DMS153 (cell line): ENCODE measurements at regions not wholly inside any gene's neighbourhood (a gene's known extent, or its start where the extent isn't known, plus 50 kb on each side); places are given as distances from the start of the nearest gene placed in this dataset.

Source experiments
- DNase-seq: peaks from one replicate; lab custom pipeline; 2025; lab: John Stamatoyannopoulos, UW

DNA sequence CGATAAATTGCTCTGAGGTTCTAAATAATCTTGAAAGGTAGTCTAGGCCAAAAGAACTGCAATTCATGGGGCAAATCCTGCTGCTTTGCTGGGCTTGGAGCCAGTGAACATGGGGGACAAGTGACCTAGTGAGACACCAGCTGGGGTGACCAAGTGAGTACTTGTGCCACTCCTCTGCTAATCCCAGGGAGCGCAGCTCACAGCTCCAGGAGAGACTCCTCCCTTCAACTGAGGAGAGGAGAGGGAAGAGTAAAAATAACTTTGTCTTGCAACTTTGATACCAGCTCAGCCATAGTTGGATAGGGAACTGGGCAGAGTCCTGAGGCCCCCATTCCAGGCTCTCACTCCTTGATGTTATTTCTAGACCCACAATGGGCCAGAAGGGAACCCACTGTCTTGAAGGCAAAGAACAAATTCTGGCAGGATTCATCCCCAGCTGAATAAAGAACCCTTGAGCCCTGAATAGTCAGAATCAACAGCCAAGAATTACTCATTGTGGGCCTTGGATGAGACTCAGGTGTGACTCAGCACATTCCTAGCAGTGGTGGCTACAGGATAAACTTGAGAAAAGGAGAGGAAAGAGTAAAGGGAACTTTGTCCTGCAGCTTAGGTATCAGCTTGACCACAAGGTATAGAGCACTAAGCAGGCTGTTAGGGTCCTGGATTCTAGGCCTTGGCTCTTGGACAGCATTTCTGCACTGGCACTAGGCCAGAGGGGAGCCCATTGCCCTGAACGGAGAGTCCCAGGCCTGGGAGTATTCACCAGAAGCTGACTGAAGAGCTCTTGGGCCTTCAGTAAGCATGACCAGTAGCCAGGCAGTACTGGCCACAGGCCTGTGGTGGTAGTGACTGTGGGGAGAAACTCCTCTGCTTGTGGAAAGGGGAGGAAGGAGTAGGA lies 288.3 kb upstream of the CDH18 start:
- no peak for DNase-seq

GRCh38 chr5:20266066-20266465 lies 278.1 kb upstream of the CDH18 start:
- DNase-seq = no peak

DNA sequence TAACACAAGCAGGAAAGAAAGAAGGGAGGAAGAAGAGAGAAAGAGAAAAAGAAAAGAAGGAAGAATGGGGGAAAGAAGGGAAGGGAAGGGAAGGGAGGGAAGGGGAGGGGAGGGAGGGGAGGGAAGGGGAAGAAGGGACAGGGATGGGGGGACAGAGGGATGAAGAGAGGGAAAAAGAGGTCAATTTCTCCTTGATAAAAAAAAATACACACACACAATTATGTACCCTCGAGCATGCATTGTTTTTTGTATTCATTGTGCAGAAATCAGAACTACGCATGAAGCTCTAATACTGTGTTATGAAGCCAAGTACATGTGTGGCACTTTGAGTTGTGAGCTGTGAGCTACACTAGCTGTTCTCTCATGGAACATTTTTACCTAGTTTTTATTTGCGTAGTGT lies 274.9 kb upstream of the CDH18 start:
- DNase-seq = no peak

GRCh38 chr5:20254748-20255147 lies 266.7 kb upstream of the CDH18 start:
- DNase-seq = no peak

DNA sequence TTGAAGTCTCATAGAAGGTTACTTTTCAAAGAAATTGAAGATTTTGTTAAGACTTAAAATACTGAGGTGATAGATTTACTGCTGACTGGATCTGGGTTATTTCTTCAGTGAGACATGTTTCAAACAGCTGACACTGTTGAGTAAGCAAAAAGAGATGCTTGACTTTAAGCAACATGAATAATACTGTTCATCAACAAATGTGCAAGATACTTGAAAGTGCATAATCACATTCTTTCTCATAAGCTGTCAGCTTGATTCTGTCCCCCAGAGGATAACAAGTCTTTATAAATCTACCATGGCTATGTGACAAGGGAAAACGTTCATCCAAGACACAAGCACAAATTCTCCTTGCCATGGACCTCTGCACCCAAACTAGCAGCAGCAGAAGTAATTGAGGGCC lies 260.1 kb upstream of the CDH18 start:
- DNase-seq = no peak

DNA sequence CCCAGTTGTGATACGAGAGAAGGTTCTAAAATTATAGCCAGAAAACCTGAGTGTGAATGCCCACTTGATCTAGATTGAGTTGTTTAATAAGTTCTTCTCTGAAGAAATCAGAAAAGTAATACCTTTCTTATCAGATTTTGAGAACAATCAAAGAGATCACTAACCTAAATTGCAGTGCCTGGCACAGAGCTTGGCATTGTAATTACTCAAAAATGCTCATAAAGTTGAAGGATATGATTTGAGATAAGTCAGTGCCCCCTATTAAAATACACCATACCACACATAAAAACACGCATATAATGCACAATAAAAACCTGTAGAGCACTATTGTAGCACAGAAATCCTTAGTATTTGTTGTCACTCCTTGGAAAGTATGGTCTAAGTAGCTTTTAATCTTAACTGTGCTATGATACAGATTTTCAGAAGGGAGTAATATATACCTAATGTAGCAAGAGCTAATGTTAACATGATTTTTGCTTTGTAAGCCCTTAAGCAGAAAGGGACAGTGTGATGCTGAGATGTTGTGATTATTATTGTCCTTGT lies 257.5 kb upstream of the CDH18 start:
- no peak for DNase-seq

DNA sequence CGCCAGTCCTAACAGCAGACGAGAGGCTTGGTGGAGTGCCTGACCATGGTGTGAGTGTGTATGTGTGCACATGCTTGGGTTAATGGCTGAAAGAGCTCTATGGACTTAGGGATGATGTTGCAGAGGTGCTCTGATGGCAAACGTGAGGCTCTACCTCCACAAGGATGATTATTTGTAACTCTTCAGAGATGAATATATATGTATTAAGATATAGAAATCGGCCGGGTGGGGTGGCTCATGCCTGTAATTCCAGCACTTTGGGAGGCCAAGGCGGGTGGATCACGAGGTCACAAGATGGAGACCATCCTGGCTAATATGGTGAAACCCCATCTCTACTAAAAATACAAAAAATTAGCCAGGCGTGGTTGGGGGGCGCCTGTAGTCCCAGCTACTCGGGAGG lies 253.4 kb upstream of the CDH18 start:
- DNase-seq = no peak

DNA sequence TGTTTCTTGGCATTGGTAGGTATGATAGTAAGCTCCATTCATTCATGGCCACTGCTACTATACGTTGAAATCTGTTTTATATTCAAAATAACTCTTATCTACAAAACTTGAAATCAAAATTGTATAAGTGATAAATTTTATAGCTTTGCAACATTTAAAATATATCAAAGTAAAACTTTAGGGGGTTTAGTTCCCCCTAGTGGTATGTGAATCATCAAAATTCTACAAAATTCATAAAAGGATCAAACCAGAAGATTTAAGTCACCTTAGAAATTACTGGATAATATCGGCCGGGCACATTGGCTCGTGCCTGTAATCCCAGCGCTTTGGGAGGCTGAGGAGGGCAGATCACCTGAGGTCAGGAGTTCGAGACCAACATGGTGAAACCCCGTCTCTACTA lies 243.0 kb upstream of the CDH18 start:
- DNase-seq = no peak

- no peak for DNase-seq
Measured at GRCh38 chr5:20230010-20230409, 242.0 kb upstream of the CDH18 start.

- no peak for DNase-seq
Measured at GRCh38 chr5:20229303-20230005, 241.5 kb upstream of the CDH18 start.

GRCh38 chr5:20224966-20225365 lies 237.0 kb upstream of the CDH18 start:
- no peak for DNase-seq

- DNase-seq = no peak
Measured at GRCh38 chr5:20224046-20224445, 236.0 kb upstream of the CDH18 start.

- DNase-seq = no peak
Measured at GRCh38 chr5:20223451-20223850, 235.5 kb upstream of the CDH18 start.

GRCh38 chr5:20215257-20215656 lies 227.3 kb upstream of the CDH18 start:
- DNase-seq = no peak

GRCh38 chr5:20213803-20214202 lies 225.8 kb upstream of the CDH18 start:
- DNase-seq = no peak

- DNase-seq = no peak
Measured at GRCh38 chr5:20212701-20213100, 224.7 kb upstream of the CDH18 start.

DNA sequence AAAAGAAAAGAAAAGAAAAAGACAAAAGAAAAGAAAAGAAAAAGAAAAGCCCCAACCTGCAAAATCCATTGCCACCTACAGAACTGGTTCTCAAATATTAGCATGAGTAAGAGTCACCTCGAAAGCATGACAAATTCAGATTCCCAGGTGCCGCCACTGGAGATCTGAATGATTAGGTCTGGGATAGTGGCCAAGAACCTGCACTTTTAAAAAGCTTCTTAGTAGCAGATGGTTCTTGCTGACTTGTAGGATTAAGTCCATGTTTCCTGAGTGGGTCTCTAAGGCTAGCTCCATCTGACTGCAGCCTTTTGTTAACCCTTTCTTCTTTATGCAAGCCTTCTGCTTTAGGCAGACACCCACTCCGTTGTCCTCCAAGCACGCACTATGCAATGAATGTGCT lies 178.5 kb upstream of the CDH18 start:
- no peak for DNase-seq

GRCh38 chr5:20158006-20158405 lies 170.0 kb upstream of the CDH18 start:
- no peak for DNase-seq

GRCh38 chr5:20157089-20157488 lies 169.1 kb upstream of the CDH18 start:
- DNase-seq = no peak

DNA sequence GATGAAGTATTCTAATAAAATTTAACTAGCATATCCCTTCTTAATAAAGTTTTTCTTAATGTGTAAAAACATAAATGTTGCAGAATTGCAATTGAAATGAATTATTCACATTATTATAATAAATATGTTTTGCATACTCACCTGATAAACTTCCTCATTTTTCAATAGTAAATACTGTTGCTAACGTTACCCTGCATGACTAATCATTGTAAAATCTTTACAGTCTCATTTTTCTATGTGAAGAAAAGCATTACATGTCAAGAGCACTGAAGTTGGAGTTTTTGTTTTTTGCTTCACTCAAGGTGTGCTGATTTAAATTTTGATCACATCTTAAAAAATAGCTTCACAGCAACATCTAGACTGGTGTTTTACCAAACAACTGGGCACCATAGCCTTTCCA lies 157.2 kb upstream of the CDH18 start:
- DNase-seq = no peak

- no peak for DNase-seq
Measured at GRCh38 chr5:20129501-20129900, 141.5 kb upstream of the CDH18 start.

- no peak for DNase-seq
Measured at GRCh38 chr5:20128343-20128742, 140.3 kb upstream of the CDH18 start.

- DNase-seq = no peak
Measured at GRCh38 chr5:20114526-20114925, 126.5 kb upstream of the CDH18 start.
